SK-N-SH treated with all-trans-retinoic acid at 6 μM for 48 hours (cell line): ENCODE measurements at regions not wholly inside any gene's neighbourhood (a gene's known extent, or its start where the extent isn't known, plus 50 kb on each side); places are given as distances from the start of the nearest gene placed in this dataset.

ENCODE experiments used
- ESRRG ChIP-seq: fragments of 250-450 bp; sonication (Bioruptor Pico); IDR thresholded peaks from 2 replicates; pipeline ENCODE4 v1.6.1; 2021; ENCODE audit warnings: mild to moderate bottlenecking
- RARB ChIP-seq: fragments of 250-450 bp; sonication (Bioruptor Pico); IDR thresholded peaks from 2 replicates; pipeline ENCODE4 v1.8.0; 2021; ENCODE audit warnings: mild to moderate bottlenecking, moderate library complexity
- TCF4 ChIP-seq: fragments of 250-450 bp; sonication (Bioruptor Pico); IDR thresholded peaks from 2 replicates; pipeline ENCODE4 v1.8.0; 2021; ENCODE audit warnings: mild to moderate bottlenecking, moderate library complexity, borderline replicate concordance
- ZNF565 ChIP-seq: fragments of 450-650 bp; formaldehyde crosslinking; conservative IDR thresholded peaks from 2 replicates; pipeline ENCODE4 v1.5.0; 2020; ENCODE audit warnings: low read depth, mild to moderate bottlenecking, moderate library complexity
- TF ChIP-seq, protein P1 (sequence below): fragments of 250-450 bp; sonication (Bioruptor Pico); IDR thresholded peaks from 2 replicates; pipeline ENCODE4 v1.8.0; 2021; ENCODE audit warnings: low read depth, mild to moderate bottlenecking, moderate library complexity, borderline replicate concordance

DNA sequence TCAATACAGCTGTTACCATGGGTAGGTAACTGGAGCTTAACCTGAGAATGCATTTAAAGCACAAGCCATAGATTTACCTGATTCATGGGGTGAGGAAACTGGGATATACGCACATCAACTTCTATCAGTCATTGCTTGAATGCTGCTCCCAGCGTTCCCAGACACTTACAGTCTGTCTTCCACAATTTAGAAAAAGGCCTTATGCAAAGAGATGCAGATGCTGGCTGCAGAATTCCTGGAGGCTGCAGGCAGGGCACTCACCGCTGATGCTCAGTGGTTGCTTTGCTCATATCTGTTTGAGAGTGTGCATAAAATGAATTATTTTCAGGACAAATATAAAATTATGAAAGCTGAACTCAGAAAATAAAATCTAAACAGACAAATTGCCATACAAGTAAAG is 950.7 kb upstream of the PIK3C3 start:
- TF ChIP-seq ZNF565 (no peak), ESRRG (CRISPR knock-in tag) (no peak), TCF4 (CRISPR knock-in tag) (no peak), RARB (CRISPR knock-in tag) (no peak)
- TF ChIP-seq, protein P1, sequence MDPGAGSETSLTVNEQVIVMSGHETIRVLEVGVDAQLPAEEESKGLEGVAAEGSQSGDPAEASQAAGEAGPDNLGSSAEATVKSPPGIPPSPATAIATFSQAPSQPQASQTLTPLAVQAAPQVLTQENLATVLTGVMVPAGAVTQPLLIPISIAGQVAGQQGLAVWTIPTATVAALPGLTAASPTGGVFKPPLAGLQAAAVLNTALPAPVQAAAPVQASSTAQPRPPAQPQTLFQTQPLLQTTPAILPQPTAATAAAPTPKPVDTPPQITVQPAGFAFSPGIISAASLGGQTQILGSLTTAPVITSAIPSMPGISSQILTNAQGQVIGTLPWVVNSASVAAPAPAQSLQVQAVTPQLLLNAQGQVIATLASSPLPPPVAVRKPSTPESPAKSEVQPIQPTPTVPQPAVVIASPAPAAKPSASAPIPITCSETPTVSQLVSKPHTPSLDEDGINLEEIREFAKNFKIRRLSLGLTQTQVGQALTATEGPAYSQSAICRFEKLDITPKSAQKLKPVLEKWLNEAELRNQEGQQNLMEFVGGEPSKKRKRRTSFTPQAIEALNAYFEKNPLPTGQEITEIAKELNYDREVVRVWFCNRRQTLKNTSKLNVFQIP, result no peak
